Astrocyte (in vitro differentiated cells and primary cell): ENCODE measurements at regions not wholly inside any gene's neighbourhood (a gene's known extent, or its start where the extent isn't known, plus 50 kb on each side); places are given as distances from the start of the nearest gene placed in this dataset.

Source experiments
- EZH2 ChIP-seq: IDR thresholded peaks from 2 replicates; pipeline ENCODE4 v1.6.1; 2012; ENCODE audit warnings: mild to moderate bottlenecking, low read length, inconsistent platforms; ENCODE audit not compliant: insufficient read depth
- TF ChIP-seq, protein P1 (sequence below): IDR thresholded peaks from 2 replicates; pipeline ENCODE4 v1.5.1; 2011; ENCODE audit warnings: low read depth, mild to moderate bottlenecking, inconsistent platforms, low read length, moderate library complexity; ENCODE audit not compliant: insufficient read depth

DNA sequence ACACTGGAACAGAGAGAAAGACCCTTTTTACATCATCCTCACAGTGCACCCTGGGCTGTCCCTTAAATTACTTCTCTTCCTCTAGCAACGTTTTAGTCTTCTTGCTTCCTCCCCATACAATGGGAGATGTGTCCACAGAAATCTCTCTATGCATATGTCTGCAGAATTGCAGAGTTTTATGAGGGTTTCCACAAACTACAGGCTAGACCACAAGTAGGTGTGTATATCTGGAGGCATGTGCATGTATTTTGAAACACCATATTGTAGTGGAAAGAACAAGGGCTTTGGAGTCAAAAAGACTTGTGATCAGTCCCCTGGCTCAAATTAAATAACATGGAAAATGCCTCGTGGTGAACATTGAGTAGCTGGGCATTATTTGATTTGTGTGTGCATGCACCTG, 121.3 kb upstream of the IPO9 start:
- no peak for TF ChIP-seq EZH2
- TF ChIP-seq, protein P1, sequence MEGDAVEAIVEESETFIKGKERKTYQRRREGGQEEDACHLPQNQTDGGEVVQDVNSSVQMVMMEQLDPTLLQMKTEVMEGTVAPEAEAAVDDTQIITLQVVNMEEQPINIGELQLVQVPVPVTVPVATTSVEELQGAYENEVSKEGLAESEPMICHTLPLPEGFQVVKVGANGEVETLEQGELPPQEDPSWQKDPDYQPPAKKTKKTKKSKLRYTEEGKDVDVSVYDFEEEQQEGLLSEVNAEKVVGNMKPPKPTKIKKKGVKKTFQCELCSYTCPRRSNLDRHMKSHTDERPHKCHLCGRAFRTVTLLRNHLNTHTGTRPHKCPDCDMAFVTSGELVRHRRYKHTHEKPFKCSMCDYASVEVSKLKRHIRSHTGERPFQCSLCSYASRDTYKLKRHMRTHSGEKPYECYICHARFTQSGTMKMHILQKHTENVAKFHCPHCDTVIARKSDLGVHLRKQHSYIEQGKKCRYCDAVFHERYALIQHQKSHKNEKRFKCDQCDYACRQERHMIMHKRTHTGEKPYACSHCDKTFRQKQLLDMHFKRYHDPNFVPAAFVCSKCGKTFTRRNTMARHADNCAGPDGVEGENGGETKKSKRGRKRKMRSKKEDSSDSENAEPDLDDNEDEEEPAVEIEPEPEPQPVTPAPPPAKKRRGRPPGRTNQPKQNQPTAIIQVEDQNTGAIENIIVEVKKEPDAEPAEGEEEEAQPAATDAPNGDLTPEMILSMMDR: no peak
